Heart right ventricle (tissue), 16 donors: ENCODE measurements at regions not wholly inside any gene's neighbourhood (a gene's known extent, or its start where the extent isn't known, plus 50 kb on each side); places are given as distances from the start of the nearest gene placed in this dataset.

Experiments
- ATAC-seq, 8 donors: fragments of 200-7000 bp; cut with Tn5 transposase; one replicate each; pipeline ENCODE4 v1.9.1; 2020; ENCODE audit warnings: mild to moderate bottlenecking in 8 of 8, moderate library complexity in 8 of 8, moderate number of reproducible peaks in 1 of 8
- DNase-seq, 2 donors: peaks; one replicate each; pipeline ENCODE4 v3.0.0-alpha.2; 2020
- H3K27ac ChIP-seq, 10 donors: fragments of 200-600 bp; sonication (generic) in 2 of 10; one replicate each; pipeline versions ENCODE4 v1.5.0 to v1.8.0; 2020 to 2022; ENCODE audit warnings: mild to moderate bottlenecking in 3 of 10
- H3K27me3 ChIP-seq, 7 donors: fragments of 200-600 bp; one replicate each; pipeline ENCODE4 v1.8.0; 2021 to 2022; ENCODE audit warnings: mild to moderate bottlenecking in 2 of 7
- H3K36me3 ChIP-seq, 9 donors: fragments of 200-600 bp; sonication (generic) in 1 of 9; one replicate each; pipeline versions ENCODE4 v1.5.0 to v1.8.0; 2020 to 2022; ENCODE audit warnings: mild to moderate bottlenecking in 2 of 9
- H3K4me1 ChIP-seq, 9 donors: fragments of 200-600 bp; sonication (generic) in 1 of 9; one replicate each; pipeline versions ENCODE4 v1.5.0 to v1.8.0; 2020 to 2022; ENCODE audit warnings: mild to moderate bottlenecking in 4 of 9
- H3K4me3 ChIP-seq, 10 donors: fragments of 200-600 bp; sonication (generic) in 2 of 10; one replicate each; pipeline versions ENCODE4 v1.5.0 to v1.8.0; 2020 to 2022; ENCODE audit warnings: mild to moderate bottlenecking in 7 of 10, moderate library complexity in 2 of 10
- H3K9me3 ChIP-seq, 11 donors: fragments of 200-600 bp in 10 of 11; sonication (generic) in 2 of 11; one replicate each; pipeline versions ENCODE4 v1.5.0 to v1.8.0; 2013 to 2022; ENCODE audit warnings: mild to moderate bottlenecking in 2 of 11, control low read depth in 1 of 11, moderate library complexity in 1 of 11
- WGBS, 2 donors: extraction: QIAGEN DNeasy Blood & Tissue Kit; methylation state at CpG; one replicate each; pipeline ENCODE4 v1.1.7; 2013; ENCODE audit warnings: inconsistent platforms in 1 of 2; 5-methylcytosine and 5-hydroxymethylcytosine counted together
- intact Hi-C, 10 donors: fragments of 100-400 bp; cut with DNase I; formaldehyde crosslinking; loops; one replicate each; pipeline versions ENCODE4 v1.11.1 to v1.14.2; 2022
- TF ChIP-seq, protein P1 (sequence below), 9 donors: fragments of 200-600 bp; sonication (generic) in 2 of 9; IDR thresholded peaks; one replicate each; pipeline versions ENCODE4 v1.5.0 to v1.8.0; 2021 to 2022; ENCODE audit warnings: antibody characterized with exemption in 9 of 9, mild to moderate bottlenecking in 5 of 9, moderate library complexity in 1 of 9
- donor health status: Arrhythmogenic right ventricular cardiomyopathy.
- donor health status: ischemic (EF 13 %, LVEDD 7.1; RV severe dilation, severe dysfunction).
- donor health status: healthy with polysubstance abuse.
- donor health status: DM: no; HTN: yes; CAD: no.
- donor health status: DM: no; HTN: no; CAD: no.
- donor health status: ischemic (EF 25% LVEDD 6.9; RV normal size, moderate dysfunction).
- donor health status: ischemic (EF 25% LVEDD 5.7; RV mildly dilated, moderate dysfunction).
- donor health status: healthy.
- donor health status: DM: yes; HTN: yes; CAD: no.
- donor health status: Ischemic cardiomyopathy.
- donor health status: ischemic (EF 35%, LVEDD 5.7; RV mildly dilated, moderate dysfunction).
- donor health status: nonischemic (EF 11% LVEDD 7.7; RV severe dilation, severe dysfunction).
- donor health status: DM: yes; HTN: yes; CAD: no.
- donor health status: PGD.
- donor health status: ischemic (EF 29% LVEDD 5.4; RV normal size, mild dysfunction).
- donor health status: nonischemic (EF 23%, LVEDD 6.1; RV moderate dilation, normal function).

GRCh38 chr6:143621876-143622605 is 55.7 kb upstream of the PHACTR2 start:
- DNase-seq (no peak), ATAC-seq (no peak)
- Histone ChIP-seq H3K4me1 (peaks cover 0 to 11% (median 0%) of the 10 kb centered on the region in 9 donors), H3K27ac (no peak overlapping the region), H3K36me3 (no peaks in the 10 kb centered on the region), H3K27me3 (no peaks in the 10 kb centered on the region), H3K4me3 (no peak overlapping the region), H3K9me3 (no peaks in the 10 kb centered on the region)
- WGBS, 2 donors: 84 to 89% methylated on average over 7 of the region's 7 CpGs
- intact Hi-C loops: no loop called here
- TF ChIP-seq, protein P1, sequence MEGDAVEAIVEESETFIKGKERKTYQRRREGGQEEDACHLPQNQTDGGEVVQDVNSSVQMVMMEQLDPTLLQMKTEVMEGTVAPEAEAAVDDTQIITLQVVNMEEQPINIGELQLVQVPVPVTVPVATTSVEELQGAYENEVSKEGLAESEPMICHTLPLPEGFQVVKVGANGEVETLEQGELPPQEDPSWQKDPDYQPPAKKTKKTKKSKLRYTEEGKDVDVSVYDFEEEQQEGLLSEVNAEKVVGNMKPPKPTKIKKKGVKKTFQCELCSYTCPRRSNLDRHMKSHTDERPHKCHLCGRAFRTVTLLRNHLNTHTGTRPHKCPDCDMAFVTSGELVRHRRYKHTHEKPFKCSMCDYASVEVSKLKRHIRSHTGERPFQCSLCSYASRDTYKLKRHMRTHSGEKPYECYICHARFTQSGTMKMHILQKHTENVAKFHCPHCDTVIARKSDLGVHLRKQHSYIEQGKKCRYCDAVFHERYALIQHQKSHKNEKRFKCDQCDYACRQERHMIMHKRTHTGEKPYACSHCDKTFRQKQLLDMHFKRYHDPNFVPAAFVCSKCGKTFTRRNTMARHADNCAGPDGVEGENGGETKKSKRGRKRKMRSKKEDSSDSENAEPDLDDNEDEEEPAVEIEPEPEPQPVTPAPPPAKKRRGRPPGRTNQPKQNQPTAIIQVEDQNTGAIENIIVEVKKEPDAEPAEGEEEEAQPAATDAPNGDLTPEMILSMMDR (IDR thresholded peaks at IDR 0.05): no peak

- Histone ChIP-seq H3K4me1 (peaks cover 0 to 11% (median 0%) of the 10 kb centered on the region in 9 donors), H3K27me3 (no peaks in the 10 kb centered on the region), H3K27ac (no peak overlapping the region), H3K9me3 (no peaks in the 10 kb centered on the region), H3K36me3 (no peaks in the 10 kb centered on the region), H3K4me3 (no peak overlapping the region)
- TF ChIP-seq, protein P1 (IDR thresholded peaks at IDR 0.05): no peak
- DNase-seq (no peak), ATAC-seq (no peak)
- WGBS, 2 donors: 97% methylated on average over 8 of the region's 8 CpGs
- intact Hi-C loops: no loop called here
Observed at GRCh38 chr6:143621159-143621873, 56.4 kb upstream of the PHACTR2 start.

DNA sequence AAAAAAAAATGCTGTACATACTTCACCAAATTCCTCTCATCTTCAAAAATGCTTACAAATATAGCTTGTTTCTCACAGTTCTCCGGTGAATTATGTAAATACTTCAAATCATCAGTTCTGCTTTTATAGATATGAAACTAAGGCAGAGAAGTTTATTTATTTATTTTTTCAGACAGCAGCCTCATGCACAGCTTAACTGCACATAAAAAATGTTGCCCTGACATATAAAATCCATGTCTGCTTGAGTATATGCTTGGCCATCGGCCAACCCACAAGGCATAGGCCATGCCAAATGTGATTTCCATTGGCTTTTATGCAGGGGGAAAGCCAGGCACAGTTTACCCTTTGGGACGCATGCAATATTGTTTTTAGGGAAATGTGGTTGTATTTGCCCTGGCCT is 57.3 kb upstream of the PHACTR2 start:
- Histone ChIP-seq H3K4me1 (peaks cover 0 to 11% (median 0%) of the 10 kb centered on the region in 9 donors), H3K9me3 (no peaks in the 10 kb centered on the region), H3K4me3 (no peak overlapping the region), H3K27me3 (no peaks in the 10 kb centered on the region), H3K36me3 (no peaks in the 10 kb centered on the region), H3K27ac (no peak overlapping the region)
- no peak for ATAC-seq
- 77 to 78% methylated on average over 3 of the region's 3 CpGs for WGBS, 2 donors
- intact Hi-C loops: no loop called here
- DNase-seq: no peak
- TF ChIP-seq, protein P1 (IDR thresholded peaks at IDR 0.05): no peak

DNA sequence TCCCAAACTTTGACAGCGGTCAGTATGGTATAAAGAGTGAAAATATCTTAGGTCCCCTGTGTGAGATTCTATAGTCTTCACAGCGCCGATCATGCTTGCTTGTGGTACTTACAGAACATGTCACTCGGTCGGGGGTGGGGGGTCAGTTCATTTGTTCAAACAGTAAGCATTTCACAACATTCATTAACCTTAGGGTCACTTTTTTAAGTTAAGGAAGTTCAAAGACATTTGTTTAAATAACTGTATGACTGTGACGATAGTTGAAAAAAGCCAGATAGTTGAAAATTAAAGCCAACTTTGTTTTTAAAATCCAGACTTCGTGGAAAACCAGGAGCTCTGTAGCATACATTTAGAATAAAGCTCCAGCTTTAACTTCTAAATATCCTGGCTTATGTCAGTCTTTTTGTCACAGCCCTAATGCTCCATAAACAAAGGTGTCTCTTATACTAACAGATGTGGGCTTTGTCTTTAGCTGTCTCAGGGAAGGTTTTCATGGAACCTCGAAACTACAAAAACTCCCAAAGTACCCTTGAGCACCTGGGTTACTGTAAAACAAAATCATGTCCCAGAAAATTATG is 57.9 kb upstream of the PHACTR2 start:
- intact Hi-C loops: no loop called here
- Histone ChIP-seq H3K27ac (no peak overlapping the region), H3K4me3 (no peak overlapping the region), H3K27me3 (no peaks in the 10 kb centered on the region), H3K9me3 (no peaks in the 10 kb centered on the region), H3K36me3 (no peaks in the 10 kb centered on the region), H3K4me1 (peaks cover 0 to 13% (median 0%) of the 10 kb centered on the region in 9 donors)
- WGBS, 2 donors: 84 to 85% methylated on average over 8 of the region's 8 CpGs
- TF ChIP-seq, protein P1 (IDR thresholded peaks at IDR 0.05): no peak
- ATAC-seq: no peak
- DNase-seq: no peak
